ENCODE measurements at regions not wholly inside any gene's neighbourhood (a gene's known extent, or its start where the extent isn't known, plus 50 kb on each side); places are given as distances from the start of the nearest gene placed in this dataset.
"Not testable (repeated sequence)": the region's sequence is repeated elsewhere in the genome, so short reads cannot be mapped to it uniquely, and the experiment has no call there.

GRCh38 chr1:149276496-149276895, 173.1 kb upstream of the NBPF9 start:
- H3K27me3 Mint-ChIP-seq; ATAC-seq (ENCODE audit: low read depth); H3K36me3 Mint-ChIP-seq; H3K27ac Mint-ChIP-seq; POLR2A ChIA-PET; H3K4me1 Mint-ChIP-seq; DNase-seq; H3K4me3 Mint-ChIP-seq; H3K9me3 Mint-ChIP-seq: not testable (repeated sequence)

- H3K36me3 Mint-ChIP-seq; ATAC-seq (ENCODE audit: low read depth); H3K9me3 Mint-ChIP-seq; H3K27me3 Mint-ChIP-seq; H3K4me3 Mint-ChIP-seq; POLR2A ChIA-PET; H3K4me1 Mint-ChIP-seq; DNase-seq; H3K27ac Mint-ChIP-seq: not testable (repeated sequence)
Observed at GRCh38 chr1:149278156-149278555, 174.8 kb upstream of the NBPF9 start.

GRCh38 chr1:149279015-149279414, 175.7 kb upstream of the NBPF9 start:
- H3K27ac Mint-ChIP-seq; H3K9me3 Mint-ChIP-seq; H3K4me3 Mint-ChIP-seq; ATAC-seq (ENCODE audit: low read depth); H3K36me3 Mint-ChIP-seq; POLR2A ChIA-PET; H3K4me1 Mint-ChIP-seq; H3K27me3 Mint-ChIP-seq; DNase-seq: not testable (repeated sequence)

GRCh38 chr1:149279512-149279911, 176.2 kb upstream of the NBPF9 start:
- H3K27ac Mint-ChIP-seq; H3K4me3 Mint-ChIP-seq; H3K4me1 Mint-ChIP-seq; ATAC-seq (ENCODE audit: low read depth); H3K36me3 Mint-ChIP-seq; H3K27me3 Mint-ChIP-seq; H3K9me3 Mint-ChIP-seq; POLR2A ChIA-PET; DNase-seq: not testable (repeated sequence)

GRCh38 chr1:149284773-149285172, 181.4 kb upstream of the NBPF9 start:
- POLR2A ChIA-PET; H3K27me3 Mint-ChIP-seq; DNase-seq; H3K4me3 Mint-ChIP-seq; H3K36me3 Mint-ChIP-seq; H3K4me1 Mint-ChIP-seq; ATAC-seq (ENCODE audit: low read depth); H3K9me3 Mint-ChIP-seq; H3K27ac Mint-ChIP-seq: not testable (repeated sequence)

GRCh38 chr1:149285205-149285604, 181.9 kb upstream of the NBPF9 start:
- H3K36me3 Mint-ChIP-seq; DNase-seq; H3K27me3 Mint-ChIP-seq; H3K9me3 Mint-ChIP-seq; POLR2A ChIA-PET; ATAC-seq (ENCODE audit: low read depth); H3K4me1 Mint-ChIP-seq; H3K4me3 Mint-ChIP-seq; H3K27ac Mint-ChIP-seq: not testable (repeated sequence)

- peak overlapping the region; percentile 70 for H3K4me3 Mint-ChIP-seq
- DNase-seq, H3K4me1 Mint-ChIP-seq, H3K27ac Mint-ChIP-seq, POLR2A ChIA-PET, H3K36me3 Mint-ChIP-seq, H3K9me3 Mint-ChIP-seq, H3K27me3 Mint-ChIP-seq: not testable (repeated sequence)
- peak; percentile 88 for ATAC-seq (ENCODE audit: low read depth)
Observed at GRCh38 chr1:149285638-149286037, 182.3 kb upstream of the NBPF9 start.

GRCh38 chr1:149288580-149288979, 185.2 kb upstream of the NBPF9 start:
- H3K4me3 Mint-ChIP-seq, H3K36me3 Mint-ChIP-seq, H3K27me3 Mint-ChIP-seq, H3K27ac Mint-ChIP-seq, H3K4me1 Mint-ChIP-seq, POLR2A ChIA-PET, DNase-seq, H3K9me3 Mint-ChIP-seq: not testable (repeated sequence)
- ATAC-seq (ENCODE audit: low read depth) = peak; percentile 24

GRCh38 chr1:149300478-149301218, 174.2 kb upstream of the NBPF19 start:
- H3K4me1 Mint-ChIP-seq; ATAC-seq (ENCODE audit: low read depth); H3K9me3 Mint-ChIP-seq; H3K27me3 Mint-ChIP-seq; H3K36me3 Mint-ChIP-seq; H3K4me3 Mint-ChIP-seq; POLR2A ChIA-PET; DNase-seq; H3K27ac Mint-ChIP-seq: not testable (repeated sequence)

- H3K9me3 Mint-ChIP-seq; H3K27me3 Mint-ChIP-seq; H3K36me3 Mint-ChIP-seq; H3K27ac Mint-ChIP-seq; POLR2A ChIA-PET; ATAC-seq (ENCODE audit: low read depth); H3K4me1 Mint-ChIP-seq; DNase-seq; H3K4me3 Mint-ChIP-seq: not testable (repeated sequence)
Observed at GRCh38 chr1:149301282-149301681, 173.6 kb upstream of the NBPF19 start.

GRCh38 chr1:149304796-149305195, 170.0 kb upstream of the NBPF19 start:
- H3K36me3 Mint-ChIP-seq, DNase-seq, H3K27me3 Mint-ChIP-seq, H3K9me3 Mint-ChIP-seq, H3K4me1 Mint-ChIP-seq, H3K4me3 Mint-ChIP-seq, H3K27ac Mint-ChIP-seq, POLR2A ChIA-PET: not testable (repeated sequence)
- peak; percentile 52 for ATAC-seq (ENCODE audit: low read depth)

- ATAC-seq (ENCODE audit: low read depth); H3K27ac Mint-ChIP-seq; H3K4me3 Mint-ChIP-seq; H3K4me1 Mint-ChIP-seq; H3K9me3 Mint-ChIP-seq; H3K36me3 Mint-ChIP-seq; DNase-seq; POLR2A ChIA-PET; H3K27me3 Mint-ChIP-seq: not testable (repeated sequence)
Observed at GRCh38 chr1:149307640-149308039, 167.2 kb upstream of the NBPF19 start.

- H3K27me3 Mint-ChIP-seq; H3K36me3 Mint-ChIP-seq; POLR2A ChIA-PET; H3K4me1 Mint-ChIP-seq; H3K9me3 Mint-ChIP-seq; H3K27ac Mint-ChIP-seq; ATAC-seq (ENCODE audit: low read depth); H3K4me3 Mint-ChIP-seq; DNase-seq: not testable (repeated sequence)
Observed at GRCh38 chr1:149314921-149315320, 159.9 kb upstream of the NBPF19 start.

- H3K27ac Mint-ChIP-seq; DNase-seq; H3K4me3 Mint-ChIP-seq; H3K9me3 Mint-ChIP-seq; POLR2A ChIA-PET; ATAC-seq (ENCODE audit: low read depth); H3K27me3 Mint-ChIP-seq; H3K4me1 Mint-ChIP-seq; H3K36me3 Mint-ChIP-seq: not testable (repeated sequence)
Observed at GRCh38 chr1:149320971-149321731, 153.7 kb upstream of the NBPF19 start.
